Osteoblast (primary cell): ENCODE measurements at regions not wholly inside any gene's neighbourhood (a gene's known extent, or its start where the extent isn't known, plus 50 kb on each side); places are given as distances from the start of the nearest gene placed in this dataset.

Experiments used
- DNase-seq: peaks from one replicate; pipeline ENCODE4 v3.0.0; 2011; ENCODE audit warnings: low spot score, mixed read lengths; ENCODE audit not compliant: insufficient read length; ENCODE audit errors: missing footprints
- H2AFZ ChIP-seq: 2 replicates; pipeline ENCODE4 v1.6.0; 2011; ENCODE audit warnings: mild to moderate bottlenecking, low read length
- H3K27ac ChIP-seq: 2 replicates; pipeline ENCODE4 v1.5.1; 2011; ENCODE audit warnings: mild to moderate bottlenecking, low read depth, low read length, moderate library complexity
- H3K27me3 ChIP-seq: 2 replicates; pipeline ENCODE4 v1.6.0; 2012; ENCODE audit warnings: mild to moderate bottlenecking, control low read depth, inconsistent platforms, low read length, moderate library complexity; ENCODE audit not compliant: insufficient read depth
- H3K36me3 ChIP-seq: 2 replicates; pipeline ENCODE4 v1.5.1; 2011; ENCODE audit warnings: mild to moderate bottlenecking, low read length, control low read depth, moderate library complexity; ENCODE audit not compliant: insufficient read depth
- H3K4me1 ChIP-seq: 2 replicates; pipeline ENCODE4 v1.5.1; 2011; ENCODE audit warnings: mild to moderate bottlenecking, low read length, control low read depth, moderate library complexity; ENCODE audit not compliant: insufficient read depth
- H3K4me2 ChIP-seq: 2 replicates; pipeline ENCODE4 v1.6.0; 2011; ENCODE audit warnings: mild to moderate bottlenecking, low read length; ENCODE audit not compliant: insufficient read depth
- H3K4me3 ChIP-seq: fragments of 200-600 bp; sonication (generic); 3 replicates; pipeline ENCODE4 v1.5.1; 2012; ENCODE audit warnings: mild to moderate bottlenecking, low read length, inconsistent platforms; ENCODE audit not compliant: insufficient read depth
- H3K79me2 ChIP-seq: 2 replicates; pipeline ENCODE4 v1.6.0; 2012; ENCODE audit warnings: mild to moderate bottlenecking, low read length, control low read depth, inconsistent platforms; ENCODE audit not compliant: insufficient read depth
- H3K9me3 ChIP-seq: 2 replicates; pipeline ENCODE4 v1.5.1; 2011; ENCODE audit warnings: low read depth, low read length, control low read depth
- H4K20me1 ChIP-seq: 2 replicates; pipeline ENCODE4 v1.6.0; 2012; ENCODE audit warnings: mild to moderate bottlenecking, low read length, control low read depth; ENCODE audit not compliant: insufficient read depth
- CTCF ChIP-seq: IDR thresholded peaks from 2 replicates; pipeline ENCODE4 v1.5.1; 2011; ENCODE audit warnings: mild to moderate bottlenecking, low read depth, low read length, moderate library complexity; ENCODE audit errors: extremely low read depth

- no peak overlapping the region for H3K27ac ChIP-seq
Measured at GRCh38 chr7:115229401-115230105, 307.7 kb downstream of the MDFIC start.

GRCh38 chr7:115227473-115228235, 305.8 kb downstream of the MDFIC start:
- H3K27me3 ChIP-seq: no peaks in the 10 kb centered on the region
- DNase-seq: no peak
- H3K79me2 ChIP-seq: no peaks in the 10 kb centered on the region
- no peak overlapping the region for H3K4me3 ChIP-seq
- no peaks in the 10 kb centered on the region for H4K20me1 ChIP-seq
- TF ChIP-seq CTCF: no peak
- peaks cover 14% of the 10 kb centered on the region for H3K4me1 ChIP-seq
- no peak overlapping the region for H3K4me2 ChIP-seq
- no peak overlapping the region for H2AFZ ChIP-seq
- no peak overlapping the region for H3K27ac ChIP-seq
- H3K9me3 ChIP-seq: no peaks in the 10 kb centered on the region
- no peaks in the 10 kb centered on the region for H3K36me3 ChIP-seq

More at GRCh38 chr7:115229401-115230105, 307.7 kb downstream of the MDFIC start:
- DNase-seq: no peak
- Histone ChIP-seq H3K36me3 (no peaks in the 10 kb centered on the region), H4K20me1 (no peaks in the 10 kb centered on the region), H3K27me3 (no peaks in the 10 kb centered on the region), H3K9me3 (no peaks in the 10 kb centered on the region), H3K4me1 (peaks cover 14% of the 10 kb centered on the region), H3K79me2 (no peaks in the 10 kb centered on the region), H3K4me2 (no peak overlapping the region), H2AFZ (no peak overlapping the region), H3K4me3 (no peak overlapping the region)
- TF ChIP-seq CTCF: no peak

- H3K4me2 ChIP-seq: no peak overlapping the region
- H3K79me2 ChIP-seq: no peaks in the 10 kb centered on the region
- no peaks in the 10 kb centered on the region for H4K20me1 ChIP-seq
- no peak for DNase-seq
- TF ChIP-seq CTCF: no peak
- no peaks in the 10 kb centered on the region for H3K9me3 ChIP-seq
- H3K36me3 ChIP-seq: no peaks in the 10 kb centered on the region
- peaks cover 14% of the 10 kb centered on the region for H3K4me1 ChIP-seq
- H2AFZ ChIP-seq: no peak overlapping the region
- H3K4me3 ChIP-seq: no peak overlapping the region
- H3K27ac ChIP-seq: no peak overlapping the region
- no peaks in the 10 kb centered on the region for H3K27me3 ChIP-seq
Measured at GRCh38 chr7:115226410-115226809, 304.5 kb downstream of the MDFIC start.

GRCh38 chr7:115224922-115225321, 303.0 kb downstream of the MDFIC start:
- H3K79me2 ChIP-seq: no peaks in the 10 kb centered on the region
- TF ChIP-seq CTCF: no peak
- H2AFZ ChIP-seq: no peak overlapping the region
- DNase-seq: no peak
- no peaks in the 10 kb centered on the region for H3K36me3 ChIP-seq
- H3K4me3 ChIP-seq: no peak overlapping the region
- no peaks in the 10 kb centered on the region for H3K27me3 ChIP-seq
- no peak overlapping the region for H3K27ac ChIP-seq
- peaks cover 3% of the 10 kb centered on the region for H3K4me1 ChIP-seq
- H3K4me2 ChIP-seq: no peak overlapping the region
- no peaks in the 10 kb centered on the region for H3K9me3 ChIP-seq
- H4K20me1 ChIP-seq: no peaks in the 10 kb centered on the region
